Type B pancreatic cell (in vitro differentiated cells): ENCODE measurements at regions not wholly inside any gene's neighbourhood (a gene's known extent, or its start where the extent isn't known, plus 50 kb on each side); places are given as distances from the start of the nearest gene placed in this dataset.
A peak's percentile ranks its signal among the peaks of the same experiment; 100 is the strongest.
"Not testable (repeated sequence)": the region's sequence is repeated elsewhere in the genome, so short reads cannot be mapped to it uniquely, and the experiment has no call there.

Experiments used
- DNase-seq: peaks from one replicate; pipeline ENCODE4 v3.0.0; 2021; ENCODE audit warnings: mixed read lengths; ENCODE audit not compliant: unreplicated experiment; ENCODE audit errors: extremely low spot score
- H3K27ac Mint-ChIP-seq: 2 replicates; pipeline ENCODE4 v1.8.0; 2021; ENCODE audit warnings: mild to moderate bottlenecking, mixed read lengths
- H3K27me3 Mint-ChIP-seq: 2 replicates; pipeline ENCODE4 v1.8.0; 2021; ENCODE audit warnings: mixed read lengths
- H3K36me3 Mint-ChIP-seq: 2 replicates; pipeline ENCODE4 v1.8.0; 2021; ENCODE audit warnings: mixed read lengths
- H3K4me1 Mint-ChIP-seq: one replicate; pipeline ENCODE4 v1.8.0; 2021; ENCODE audit warnings: mixed read lengths; ENCODE audit not compliant: unreplicated experiment
- H3K4me3 Mint-ChIP-seq: 2 replicates; pipeline ENCODE4 v1.8.0; 2021; ENCODE audit warnings: mild to moderate bottlenecking, mixed read lengths
- H3K9me3 Mint-ChIP-seq: 2 replicates; pipeline ENCODE4 v1.8.0; 2021; ENCODE audit warnings: mixed read lengths

GRCh38 chr7:76771980-76772379, 144.9 kb upstream of the POMZP3 start:
- not testable (repeated sequence) for H3K27ac Mint-ChIP-seq, H3K4me1 Mint-ChIP-seq, DNase-seq, H3K9me3 Mint-ChIP-seq, H3K36me3 Mint-ChIP-seq, H3K4me3 Mint-ChIP-seq, H3K27me3 Mint-ChIP-seq

- not testable (repeated sequence) for H3K27ac Mint-ChIP-seq, H3K27me3 Mint-ChIP-seq, H3K4me3 Mint-ChIP-seq, DNase-seq, H3K9me3 Mint-ChIP-seq, H3K4me1 Mint-ChIP-seq, H3K36me3 Mint-ChIP-seq
Observed at GRCh38 chr7:76763977-76764376, 136.9 kb upstream of the POMZP3 start.

- not testable (repeated sequence) for H3K27ac Mint-ChIP-seq, H3K27me3 Mint-ChIP-seq, DNase-seq, H3K9me3 Mint-ChIP-seq, H3K4me3 Mint-ChIP-seq, H3K4me1 Mint-ChIP-seq, H3K36me3 Mint-ChIP-seq
Observed at GRCh38 chr7:76760546-76761220, 133.6 kb upstream of the POMZP3 start.

- not testable (repeated sequence) for H3K4me3 Mint-ChIP-seq, H3K27ac Mint-ChIP-seq, DNase-seq, H3K27me3 Mint-ChIP-seq, H3K36me3 Mint-ChIP-seq, H3K9me3 Mint-ChIP-seq, H3K4me1 Mint-ChIP-seq
Observed at GRCh38 chr7:76739538-76739937, 112.5 kb upstream of the POMZP3 start.

- H3K27ac Mint-ChIP-seq, H3K27me3 Mint-ChIP-seq, H3K4me1 Mint-ChIP-seq, H3K36me3 Mint-ChIP-seq, H3K9me3 Mint-ChIP-seq, H3K4me3 Mint-ChIP-seq, DNase-seq: not testable (repeated sequence)
Observed at GRCh38 chr7:76736724-76737123, 109.6 kb upstream of the POMZP3 start.

- not testable (repeated sequence) for H3K9me3 Mint-ChIP-seq, H3K27me3 Mint-ChIP-seq, H3K4me3 Mint-ChIP-seq, H3K27ac Mint-ChIP-seq, DNase-seq, H3K36me3 Mint-ChIP-seq, H3K4me1 Mint-ChIP-seq
Observed at GRCh38 chr7:76736091-76736490, 109.0 kb upstream of the POMZP3 start.

GRCh38 chr7:76735668-76736067, 108.6 kb upstream of the POMZP3 start:
- H3K9me3 Mint-ChIP-seq, H3K4me3 Mint-ChIP-seq, H3K4me1 Mint-ChIP-seq, H3K27me3 Mint-ChIP-seq, H3K36me3 Mint-ChIP-seq, H3K27ac Mint-ChIP-seq, DNase-seq: not testable (repeated sequence)

- not testable (repeated sequence) for H3K4me1 Mint-ChIP-seq, H3K27me3 Mint-ChIP-seq, H3K9me3 Mint-ChIP-seq, H3K36me3 Mint-ChIP-seq, DNase-seq
- Mint-ChIP-seq H3K4me3 (peak overlapping the region; percentile 83), H3K27ac (peak overlapping the region; percentile 76)
Observed at GRCh38 chr7:76728571-76728974, 101.5 kb upstream of the POMZP3 start.

- not testable (repeated sequence) for H3K27ac Mint-ChIP-seq, H3K9me3 Mint-ChIP-seq, H3K36me3 Mint-ChIP-seq, H3K4me1 Mint-ChIP-seq, H3K27me3 Mint-ChIP-seq, DNase-seq, H3K4me3 Mint-ChIP-seq
Observed at GRCh38 chr7:76723928-76724327, 96.8 kb upstream of the POMZP3 start.

- DNase-seq, H3K4me3 Mint-ChIP-seq, H3K4me1 Mint-ChIP-seq, H3K27ac Mint-ChIP-seq, H3K27me3 Mint-ChIP-seq, H3K36me3 Mint-ChIP-seq, H3K9me3 Mint-ChIP-seq: not testable (repeated sequence)
Observed at GRCh38 chr7:76716551-76716950, 89.5 kb upstream of the POMZP3 start.

- DNase-seq, H3K36me3 Mint-ChIP-seq, H3K4me3 Mint-ChIP-seq, H3K9me3 Mint-ChIP-seq, H3K4me1 Mint-ChIP-seq, H3K27me3 Mint-ChIP-seq, H3K27ac Mint-ChIP-seq: not testable (repeated sequence)
Observed at GRCh38 chr7:76712926-76713325, 85.8 kb upstream of the POMZP3 start.

- not testable (repeated sequence) for H3K27me3 Mint-ChIP-seq, H3K36me3 Mint-ChIP-seq, DNase-seq, H3K27ac Mint-ChIP-seq, H3K9me3 Mint-ChIP-seq, H3K4me1 Mint-ChIP-seq, H3K4me3 Mint-ChIP-seq
Observed at GRCh38 chr7:76711648-76712047, 84.6 kb upstream of the POMZP3 start.

GRCh38 chr7:76709703-76710102, 82.6 kb upstream of the POMZP3 start:
- H3K4me1 Mint-ChIP-seq, H3K27me3 Mint-ChIP-seq, H3K4me3 Mint-ChIP-seq, H3K36me3 Mint-ChIP-seq, H3K27ac Mint-ChIP-seq, DNase-seq, H3K9me3 Mint-ChIP-seq: not testable (repeated sequence)

- not testable (repeated sequence) for H3K9me3 Mint-ChIP-seq, H3K36me3 Mint-ChIP-seq, H3K27me3 Mint-ChIP-seq, H3K4me3 Mint-ChIP-seq, DNase-seq, H3K27ac Mint-ChIP-seq, H3K4me1 Mint-ChIP-seq
Observed at GRCh38 chr7:76708446-76708845, 81.4 kb upstream of the POMZP3 start.

GRCh38 chr7:76703815-76704214, 76.7 kb upstream of the POMZP3 start:
- H3K9me3 Mint-ChIP-seq, H3K4me1 Mint-ChIP-seq, H3K27me3 Mint-ChIP-seq, H3K27ac Mint-ChIP-seq, DNase-seq, H3K36me3 Mint-ChIP-seq, H3K4me3 Mint-ChIP-seq: not testable (repeated sequence)
